Smooth muscle cell (in vitro differentiated cells): ENCODE measurements at regions not wholly inside any gene's neighbourhood (a gene's known extent, or its start where the extent isn't known, plus 50 kb on each side); places are given as distances from the start of the nearest gene placed in this dataset.

ENCODE experiments used
- DNase-seq: peaks from one replicate; lab custom pipeline; 2025; ENCODE audit not compliant: unreplicated experiment; lab: John Stamatoyannopoulos, UW
- H2AFZ ChIP-seq: fragments of 200-600 bp; sonication (generic); 2 replicates; pipeline ENCODE4 v1.6.0; 2016; ENCODE audit warnings: antibody characterized with exemption, low read depth, mild to moderate bottlenecking
- H3F3A ChIP-seq: fragments of 200-600 bp; sonication (generic); 2 replicates; pipeline ENCODE4 v1.6.0; 2017; ENCODE audit warnings: antibody characterized with exemption, low read depth
- H3K27ac ChIP-seq: fragments of 200-600 bp; sonication (generic); 2 replicates; pipeline ENCODE4 v1.5.1; 2016; ENCODE audit warnings: low read depth, mild to moderate bottlenecking
- H3K27me3 ChIP-seq: fragments of 200-600 bp; sonication (generic); 2 replicates; pipeline ENCODE4 v1.6.1; 2016; ENCODE audit warnings: low read depth, mild to moderate bottlenecking
- H3K36me3 ChIP-seq: fragments of 200-600 bp; sonication (generic); 2 replicates; pipeline ENCODE4 v1.5.1; 2016; ENCODE audit warnings: low read depth
- H3K4me1 ChIP-seq: fragments of 200-600 bp; sonication (generic); 2 replicates; pipeline ENCODE4 v1.5.1; 2016; ENCODE audit warnings: low read depth
- H3K4me2 ChIP-seq: fragments of 200-600 bp; sonication (generic); 2 replicates; pipeline ENCODE4 v1.6.0; 2016; ENCODE audit warnings: mild to moderate bottlenecking
- H3K4me3 ChIP-seq: fragments of 200-600 bp; sonication (generic); 2 replicates; pipeline ENCODE4 v1.5.1; 2016; ENCODE audit warnings: mild to moderate bottlenecking
- H3K79me2 ChIP-seq: fragments of 200-600 bp; sonication (generic); 2 replicates; pipeline ENCODE4 v1.6.0; 2016; ENCODE audit warnings: low read depth, mild to moderate bottlenecking
- H3K9ac ChIP-seq: fragments of 200-600 bp; sonication (generic); 2 replicates; pipeline ENCODE4 v1.6.0; 2016; ENCODE audit warnings: low read depth
- H3K9me3 ChIP-seq: fragments of 200-600 bp; sonication (generic); replicated peaks from 2 replicates; pipeline ENCODE4 v1.5.1; 2016; ENCODE audit warnings: low read depth
- H4K20me1 ChIP-seq: fragments of 200-600 bp; sonication (generic); 2 replicates; pipeline ENCODE4 v1.6.0; 2016; ENCODE audit warnings: low read depth
- CTCF ChIP-seq: fragments of 200-600 bp; sonication (generic); IDR thresholded peaks from 2 replicates; pipeline ENCODE4 v1.5.1; 2017; ENCODE audit warnings: borderline replicate concordance, mild to moderate bottlenecking, antibody characterized with exemption; ENCODE audit not compliant: insufficient read depth, poor library complexity, severe bottlenecking
- WGBS: methylation state at CpG from one replicate; pipeline ENCODE4 v1.1.7; 2016; ENCODE audit warnings: low lambda C conversion rate; 5-methylcytosine and 5-hydroxymethylcytosine counted together

DNA sequence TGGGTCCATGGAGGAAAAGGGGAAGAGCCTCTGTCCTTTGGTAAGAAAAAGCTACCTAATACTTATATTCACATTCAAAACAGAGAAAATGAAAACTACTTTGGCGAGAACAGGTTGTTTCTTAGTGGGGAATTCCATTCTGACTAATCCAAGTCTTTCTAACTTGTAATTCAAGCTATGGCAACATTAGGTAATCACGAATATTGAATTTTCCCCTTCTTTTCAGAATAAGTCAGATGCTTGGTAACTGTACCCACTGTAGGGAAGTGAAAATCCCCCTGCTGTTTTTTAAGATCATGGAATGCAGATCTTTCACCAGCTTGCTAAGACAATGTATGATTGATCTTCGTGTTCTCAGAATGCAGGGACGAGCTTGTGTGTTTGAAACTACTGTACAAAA lies 384.4 kb downstream of the TCERG1L start:
- no peaks in the 10 kb centered on the region for H3K36me3 ChIP-seq
- no peaks in the 10 kb centered on the region for H3K27me3 ChIP-seq
- H4K20me1 ChIP-seq = no peaks in the 10 kb centered on the region
- no peak overlapping the region for H3K9ac ChIP-seq
- H2AFZ ChIP-seq = no peak overlapping the region
- no peak overlapping the region for H3K4me2 ChIP-seq
- no peak for TF ChIP-seq CTCF
- H3K79me2 ChIP-seq = no peaks in the 10 kb centered on the region
- DNase-seq = no peak
- no peaks in the 10 kb centered on the region for H3F3A ChIP-seq
- H3K27ac ChIP-seq = no peak overlapping the region
- 76% methylated on average over 4 of the region's 4 CpGs for WGBS
- H3K9me3 ChIP-seq = no peaks in the 10 kb centered on the region
- no peaks in the 10 kb centered on the region for H3K4me1 ChIP-seq
- no peak overlapping the region for H3K4me3 ChIP-seq

- no peak overlapping the region for H3K4me2 ChIP-seq
- H3K9ac ChIP-seq = no peak overlapping the region
- H3K4me3 ChIP-seq = no peak overlapping the region
- no peaks in the 10 kb centered on the region for H3K36me3 ChIP-seq
- H3K9me3 ChIP-seq = no peaks in the 10 kb centered on the region
- H3K4me1 ChIP-seq = no peaks in the 10 kb centered on the region
- H4K20me1 ChIP-seq = no peaks in the 10 kb centered on the region
- no peaks in the 10 kb centered on the region for H3F3A ChIP-seq
- DNase-seq = no peak
- H3K27ac ChIP-seq = no peak overlapping the region
- H3K79me2 ChIP-seq = no peaks in the 10 kb centered on the region
- no peak overlapping the region for H2AFZ ChIP-seq
- H3K27me3 ChIP-seq = no peaks in the 10 kb centered on the region
- WGBS = 84% methylated on average over 3 of the region's 3 CpGs
- TF ChIP-seq CTCF = no peak
Measured at GRCh38 chr10:130928306-130928705, 383.2 kb downstream of the TCERG1L start.

DNA sequence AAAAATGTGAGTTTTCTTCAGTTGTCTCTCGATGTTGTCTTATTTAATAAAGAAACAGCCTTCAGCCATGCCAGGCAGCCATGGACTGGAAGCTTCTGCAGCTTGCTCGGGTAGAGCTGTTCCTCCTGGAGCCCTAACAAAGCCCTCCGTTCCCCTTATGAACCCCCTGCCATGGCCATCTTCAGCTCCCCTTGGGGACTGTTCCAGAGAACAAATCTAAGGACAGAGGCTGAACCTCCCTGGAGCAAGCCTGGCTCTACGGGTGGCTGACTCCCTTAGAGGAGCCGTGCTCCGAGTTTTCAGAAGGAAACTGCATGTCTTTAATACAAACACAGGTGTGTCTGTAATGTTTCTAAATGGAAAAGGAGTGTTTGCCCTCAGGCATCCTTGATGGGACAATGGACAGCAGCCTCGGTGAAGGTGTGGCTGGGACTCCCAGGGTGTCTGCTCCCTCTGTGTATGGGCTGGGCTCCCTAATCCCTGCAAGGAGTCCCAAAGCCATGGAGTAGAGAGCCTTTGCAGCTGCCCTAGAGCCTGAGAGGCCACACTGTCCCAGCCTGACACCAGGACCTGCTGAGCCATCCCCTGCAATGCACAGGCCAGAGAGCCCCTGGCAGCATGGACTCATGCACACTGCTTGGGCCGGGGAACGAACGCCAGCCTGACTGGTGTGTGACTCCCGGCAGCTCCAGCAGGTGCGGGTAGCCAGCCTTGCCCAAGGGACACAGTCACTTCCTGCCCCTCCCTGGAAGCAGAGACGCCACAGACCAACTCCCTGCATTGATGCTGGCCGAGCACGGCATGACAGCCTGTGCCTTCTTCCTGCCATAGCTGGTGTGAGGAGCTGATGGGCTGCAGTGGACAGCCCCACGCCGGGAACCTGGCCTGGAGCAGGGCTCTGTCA lies 381.8 kb downstream of the TCERG1L start:
- no peaks in the 10 kb centered on the region for H3F3A ChIP-seq
- no peaks in the 10 kb centered on the region for H3K9me3 ChIP-seq
- 76% methylated on average over 17 of the region's 17 CpGs for WGBS
- H3K4me2 ChIP-seq = no peak overlapping the region
- no peak overlapping the region for H3K4me3 ChIP-seq
- no peaks in the 10 kb centered on the region for H3K79me2 ChIP-seq
- H2AFZ ChIP-seq = no peak overlapping the region
- no peak overlapping the region for H3K27ac ChIP-seq
- no peaks in the 10 kb centered on the region for H4K20me1 ChIP-seq
- no peaks in the 10 kb centered on the region for H3K4me1 ChIP-seq
- no peak for TF ChIP-seq CTCF
- no peaks in the 10 kb centered on the region for H3K27me3 ChIP-seq
- no peak for DNase-seq
- H3K36me3 ChIP-seq = no peaks in the 10 kb centered on the region
- H3K9ac ChIP-seq = no peak overlapping the region

- Histone ChIP-seq H3K79me2 (no peaks in the 10 kb centered on the region), H3K4me2 (no peak overlapping the region), H3K9ac (no peak overlapping the region), H3K36me3 (no peaks in the 10 kb centered on the region), H4K20me1 (no peaks in the 10 kb centered on the region), H3K27ac (no peak overlapping the region), H3F3A (no peaks in the 10 kb centered on the region), H3K4me1 (peaks cover 4% of the 10 kb centered on the region), H2AFZ (no peak overlapping the region), H3K4me3 (no peak overlapping the region), H3K27me3 (no peaks in the 10 kb centered on the region), H3K9me3 (no peaks in the 10 kb centered on the region)
- WGBS = 85% methylated on average over 5 of the region's 5 CpGs
- TF ChIP-seq CTCF = no peak
- no peak for DNase-seq
Measured at GRCh38 chr10:130930821-130931220, 380.7 kb downstream of the TCERG1L start.
